Mucosa of descending colon (tissue), 3 donors: ENCODE measurements at regions not wholly inside any gene's neighbourhood (a gene's known extent, or its start where the extent isn't known, plus 50 kb on each side); places are given as distances from the start of the nearest gene placed in this dataset.

Source experiments
- ATAC-seq: fragments of 200-7000 bp; cut with Tn5 transposase; one replicate; pipeline ENCODE4 v1.9.1; 2020; ENCODE audit warnings: mild to moderate bottlenecking, moderate library complexity
- DNase-seq, 3 donors: peaks; one replicate each; pipeline ENCODE4 v3.0.0-alpha.2; 2020
- H3K36me3 ChIP-seq: fragments of 200-600 bp; one replicate; pipeline ENCODE4 v1.8.0; 2021; ENCODE audit warnings: low read depth, mild to moderate bottlenecking
- H3K4me1 ChIP-seq: fragments of 200-600 bp; one replicate; pipeline ENCODE4 v1.8.0; 2021; ENCODE audit warnings: low read depth, mild to moderate bottlenecking
- H3K4me3 ChIP-seq: fragments of 200-600 bp; one replicate; pipeline ENCODE4 v1.8.0; 2021; ENCODE audit warnings: mild to moderate bottlenecking
- H3K9me3 ChIP-seq: fragments of 200-600 bp; one replicate; pipeline ENCODE4 v1.8.0; 2021; ENCODE audit warnings: mild to moderate bottlenecking
- intact Hi-C, 2 donors: fragments of 100-400 bp; cut with DNase I in 1 of 2; cut with micrococcal nuclease in 1 of 2; formaldehyde crosslinking; loops; one replicate each; pipeline versions ENCODE4 v1.11.0 to v1.11.1; 2022; cut with DNase I, micrococcal nuclease
- TF ChIP-seq, protein P1 (sequence below): fragments of 200-600 bp; IDR thresholded peaks from one replicate; pipeline ENCODE4 v1.8.0; 2022; ENCODE audit warnings: antibody characterized with exemption, mild to moderate bottlenecking
- donor health status: DM: no; HTN: no; CAD: no; lungs with moderate emphysema.
- donor health status: DM: no; HTN: no; CAD: no.
- donor health status: DM: no; HTN: yes; CAD: no.

GRCh38 chr6:95420792-95421191 lies 156.5 kb upstream of the MANEA start:
- ATAC-seq (no peak), DNase-seq (no peak)
- Histone ChIP-seq H3K4me1 (no peaks in the 10 kb centered on the region), H3K4me3 (no peak overlapping the region), H3K9me3 (peaks cover 10% of the 10 kb centered on the region), H3K36me3 (no peaks in the 10 kb centered on the region)
- intact Hi-C loops: no loop called here
- TF ChIP-seq, protein P1, sequence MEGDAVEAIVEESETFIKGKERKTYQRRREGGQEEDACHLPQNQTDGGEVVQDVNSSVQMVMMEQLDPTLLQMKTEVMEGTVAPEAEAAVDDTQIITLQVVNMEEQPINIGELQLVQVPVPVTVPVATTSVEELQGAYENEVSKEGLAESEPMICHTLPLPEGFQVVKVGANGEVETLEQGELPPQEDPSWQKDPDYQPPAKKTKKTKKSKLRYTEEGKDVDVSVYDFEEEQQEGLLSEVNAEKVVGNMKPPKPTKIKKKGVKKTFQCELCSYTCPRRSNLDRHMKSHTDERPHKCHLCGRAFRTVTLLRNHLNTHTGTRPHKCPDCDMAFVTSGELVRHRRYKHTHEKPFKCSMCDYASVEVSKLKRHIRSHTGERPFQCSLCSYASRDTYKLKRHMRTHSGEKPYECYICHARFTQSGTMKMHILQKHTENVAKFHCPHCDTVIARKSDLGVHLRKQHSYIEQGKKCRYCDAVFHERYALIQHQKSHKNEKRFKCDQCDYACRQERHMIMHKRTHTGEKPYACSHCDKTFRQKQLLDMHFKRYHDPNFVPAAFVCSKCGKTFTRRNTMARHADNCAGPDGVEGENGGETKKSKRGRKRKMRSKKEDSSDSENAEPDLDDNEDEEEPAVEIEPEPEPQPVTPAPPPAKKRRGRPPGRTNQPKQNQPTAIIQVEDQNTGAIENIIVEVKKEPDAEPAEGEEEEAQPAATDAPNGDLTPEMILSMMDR: no peak

DNA sequence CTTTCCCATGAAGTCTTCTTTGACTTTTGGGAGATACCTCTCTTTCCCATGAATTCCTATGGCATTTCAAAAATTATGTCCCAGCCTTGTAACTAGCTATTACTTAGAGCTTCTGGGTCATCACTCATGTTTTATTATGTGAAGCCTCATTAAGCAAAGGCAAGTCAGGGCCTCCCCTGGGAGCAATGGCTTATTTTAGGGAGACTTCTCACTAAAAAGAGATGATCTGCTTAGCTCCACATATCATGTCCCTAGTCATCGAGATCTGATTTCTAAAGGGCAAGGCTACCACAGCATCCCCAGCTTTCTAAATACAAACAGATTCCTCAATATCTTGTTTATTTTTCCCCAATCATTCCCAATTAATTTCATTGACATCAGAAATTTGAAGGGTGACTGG lies 154.0 kb upstream of the MANEA start:
- intact Hi-C loops: no loop called here
- TF ChIP-seq, protein P1: no peak
- peaks cover 10% of the 10 kb centered on the region for H3K9me3 ChIP-seq
- DNase-seq (no peak), ATAC-seq (no peak)
- no peaks in the 10 kb centered on the region for H3K36me3 ChIP-seq
- no peak overlapping the region for H3K4me3 ChIP-seq
- no peaks in the 10 kb centered on the region for H3K4me1 ChIP-seq

GRCh38 chr6:95431637-95432228 lies 145.6 kb upstream of the MANEA start:
- intact Hi-C loops: no loop called here
- Histone ChIP-seq H3K36me3 (no peaks in the 10 kb centered on the region), H3K4me1 (no peaks in the 10 kb centered on the region), H3K4me3 (no peak overlapping the region), H3K9me3 (no peaks in the 10 kb centered on the region)
- ATAC-seq: no peak
- TF ChIP-seq, protein P1: peak; percentile 37
- peak in 1 of 3 donors; percentile 70 for DNase-seq

GRCh38 chr6:95439741-95440140 lies 137.6 kb upstream of the MANEA start:
- ATAC-seq (no peak), DNase-seq (no peak)
- TF ChIP-seq, protein P1: no peak

GRCh38 chr6:95448208-95448607 lies 129.1 kb upstream of the MANEA start:
- intact Hi-C loops: no loop called here
- H3K36me3 ChIP-seq: no peaks in the 10 kb centered on the region

More at GRCh38 chr6:95439741-95440140, 137.6 kb upstream of the MANEA start:
- Histone ChIP-seq H3K36me3 (no peaks in the 10 kb centered on the region), H3K4me1 (no peaks in the 10 kb centered on the region), H3K4me3 (no peak overlapping the region), H3K9me3 (no peaks in the 10 kb centered on the region)
- intact Hi-C loops: no loop called here

More at GRCh38 chr6:95448208-95448607, 129.1 kb upstream of the MANEA start:
- Histone ChIP-seq H3K4me1 (no peaks in the 10 kb centered on the region), H3K9me3 (no peaks in the 10 kb centered on the region), H3K4me3 (no peak overlapping the region)
- ATAC-seq: no peak
- no peak for DNase-seq
- TF ChIP-seq, protein P1: no peak
